T-helper 2 cell (primary cell): ENCODE measurements at regions not wholly inside any gene's neighbourhood (a gene's known extent, or its start where the extent isn't known, plus 50 kb on each side); places are given as distances from the start of the nearest gene placed in this dataset.
"Not testable (repeated sequence)": the region's sequence is repeated elsewhere in the genome, so short reads cannot be mapped to it uniquely, and the experiment has no call there.

Source experiments
- DNase-seq, 5 experiments: peaks; one replicate each; pipeline versions ENCODE4 v3.0.0 to v3.0.0-alpha.2; 2012 to 2022

DNA sequence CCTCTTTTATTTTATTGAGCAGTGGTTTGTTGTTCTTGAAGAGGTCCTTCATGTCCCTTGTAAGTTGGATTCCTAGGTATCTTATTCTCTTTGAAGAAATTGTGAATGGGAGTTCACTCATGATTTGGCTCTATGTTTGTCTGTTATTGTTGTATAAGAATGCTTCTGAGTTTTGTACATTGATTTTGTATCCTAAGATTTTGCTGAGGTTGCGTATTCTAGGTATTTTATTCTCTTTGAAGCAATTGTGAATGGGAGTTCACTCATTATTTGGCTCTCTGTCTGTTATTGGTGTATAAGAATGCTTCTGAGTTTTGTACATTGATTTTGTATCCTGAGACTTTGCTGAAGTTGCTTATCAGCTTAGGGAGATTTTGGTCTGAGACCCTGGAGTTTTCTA, 193.5 kb upstream of the EIF1AY start:
- DNase-seq = not testable (repeated sequence)

GRCh38 chrY:20408201-20408600, 167.4 kb upstream of the EIF1AY start:
- no peak for DNase-seq

- no peak for DNase-seq
These were observed 152.8 kb upstream of the EIF1AY start for GRCh38 chrY:20422752-20423151.

- peak in 1 of 5 experiments; percentile 12 for DNase-seq
These were observed 141.9 kb upstream of the EIF1AY start for GRCh38 chrY:20433670-20434069.

- DNase-seq = no peak
These were observed 131.4 kb upstream of the EIF1AY start for GRCh38 chrY:20444170-20444569.

DNA sequence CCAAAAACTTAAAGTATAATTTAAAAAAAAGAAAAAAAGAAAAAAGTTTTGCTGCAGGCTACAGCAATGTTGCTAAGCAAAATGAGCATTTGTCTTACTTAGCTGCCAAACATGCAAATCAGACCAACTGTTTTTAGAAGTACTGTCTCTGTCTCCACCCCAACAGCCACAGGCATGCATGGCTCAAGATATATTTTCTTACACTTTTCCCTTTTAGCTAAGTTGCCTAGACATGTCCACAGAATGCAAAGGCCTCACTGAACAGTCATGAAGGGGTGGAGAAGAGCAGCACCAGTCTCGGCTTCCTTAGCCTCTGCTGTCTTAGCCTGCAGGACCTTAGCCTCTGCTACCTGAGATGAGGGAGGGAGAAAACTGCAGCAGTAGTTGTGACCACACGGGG, 128.0 kb upstream of the EIF1AY start:
- DNase-seq = no peak

- DNase-seq = no peak
These were observed 126.3 kb upstream of the EIF1AY start for GRCh38 chrY:20449277-20449676.

- DNase-seq = no peak
These were observed 105.4 kb upstream of the EIF1AY start for GRCh38 chrY:20470140-20470539.

DNA sequence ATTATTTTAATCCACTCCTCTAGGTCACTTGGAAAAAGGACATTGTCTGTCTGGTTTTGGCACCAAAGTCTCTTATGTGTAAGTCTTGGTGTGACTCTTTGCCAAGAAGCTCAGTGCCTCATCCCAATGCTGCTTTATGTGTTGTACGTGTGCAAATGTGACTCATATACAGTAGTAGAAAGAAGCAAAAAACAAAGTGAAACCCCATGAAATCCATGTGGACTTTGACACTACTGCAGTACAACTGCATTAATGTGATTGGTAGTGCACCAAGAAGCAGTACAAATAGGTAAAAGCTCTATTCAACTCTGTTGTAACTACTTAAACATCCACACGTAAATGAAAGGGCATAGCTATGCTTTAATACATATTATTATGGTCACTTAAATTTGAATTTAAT, 59.6 kb upstream of the EIF1AY start:
- DNase-seq = no peak
